NCI-H2081 (cell line): ENCODE measurements at regions not wholly inside any gene's neighbourhood (a gene's known extent, or its start where the extent isn't known, plus 50 kb on each side); places are given as distances from the start of the nearest gene placed in this dataset.
"Not testable (repeated sequence)": the region's sequence is repeated elsewhere in the genome, so short reads cannot be mapped to it uniquely, and the experiment has no call there.

Experiments
- DNase-seq, 2 experiments: peaks; one replicate each; lab custom pipeline; 2025; lab: John Stamatoyannopoulos, UW

GRCh38 chr2:47652061-47652690 is 81.4 kb upstream of the KCNK12 start:
- DNase-seq = no peak

GRCh38 chr2:47651296-47651695 is 80.5 kb upstream of the KCNK12 start:
- peak; percentile 26 to 86 for DNase-seq

GRCh38 chr2:47650001-47650535 is 79.3 kb upstream of the KCNK12 start:
- DNase-seq = no peak

- DNase-seq = peak; percentile 23 to 70
Observed at GRCh38 chr2:47645246-47645645, 74.5 kb upstream of the KCNK12 start.

- DNase-seq = no peak
Observed at GRCh38 chr2:47644351-47644750, 73.6 kb upstream of the KCNK12 start.

- DNase-seq = no peak
Observed at GRCh38 chr2:47641366-47641765, 70.6 kb upstream of the KCNK12 start.

- no peak for DNase-seq
Observed at GRCh38 chr2:47640356-47640755, 69.6 kb upstream of the KCNK12 start.

GRCh38 chr2:47639467-47639866 is 68.7 kb upstream of the KCNK12 start:
- no peak for DNase-seq

GRCh38 chr2:47638430-47638829 is 67.6 kb upstream of the KCNK12 start:
- no peak for DNase-seq

- no peak for DNase-seq
Observed at GRCh38 chr2:47636596-47637264, 65.9 kb upstream of the KCNK12 start.

- no peak for DNase-seq
Observed at GRCh38 chr2:47636176-47636575, 65.4 kb upstream of the KCNK12 start.

GRCh38 chr2:47632754-47633153 is 62.0 kb upstream of the KCNK12 start:
- DNase-seq = no peak

- no peak for DNase-seq
Observed at GRCh38 chr2:47631792-47632398, 61.1 kb upstream of the KCNK12 start.

GRCh38 chr2:47631306-47631705 is 60.5 kb upstream of the KCNK12 start:
- DNase-seq = no peak

GRCh38 chr2:47629501-47630460 is 59.0 kb upstream of the KCNK12 start:
- DNase-seq = no peak

- no peak for DNase-seq
Observed at GRCh38 chr2:47628904-47629303, 58.1 kb upstream of the KCNK12 start.

GRCh38 chr2:47626664-47627063 is 55.9 kb upstream of the KCNK12 start:
- no peak for DNase-seq

GRCh38 chr2:47623140-47623539 is 52.4 kb upstream of the KCNK12 start:
- DNase-seq = not testable (repeated sequence)

GRCh38 chr2:47620770-47621437 is 50.1 kb upstream of the KCNK12 start:
- DNase-seq = no peak
